Lower leg skin (tissue), 3 donors: ENCODE measurements at regions not wholly inside any gene's neighbourhood (a gene's known extent, or its start where the extent isn't known, plus 50 kb on each side); places are given as distances from the start of the nearest gene placed in this dataset.
"Not testable (repeated sequence)": the region's sequence is repeated elsewhere in the genome, so short reads cannot be mapped to it uniquely, and the experiment has no call there.

Source experiments
- POLR2A ChIP-seq, 2 donors: fragments of 450-650 bp; IDR thresholded peaks; one replicate each; pipeline ENCODE4 v1.6.1; 2016 to 2017; ENCODE audit warnings: antibody characterized with exemption in 2 of 2, mild to moderate bottlenecking in 1 of 2, moderate library complexity in 1 of 2
- TF ChIP-seq, protein P1 (sequence below), 3 donors: fragments of 450-650 bp; IDR thresholded peaks; one replicate each; pipeline ENCODE4 v1.5.1; 2016; ENCODE audit warnings: antibody characterized with exemption in 3 of 3, mild to moderate bottlenecking in 3 of 3, moderate library complexity in 2 of 3

DNA sequence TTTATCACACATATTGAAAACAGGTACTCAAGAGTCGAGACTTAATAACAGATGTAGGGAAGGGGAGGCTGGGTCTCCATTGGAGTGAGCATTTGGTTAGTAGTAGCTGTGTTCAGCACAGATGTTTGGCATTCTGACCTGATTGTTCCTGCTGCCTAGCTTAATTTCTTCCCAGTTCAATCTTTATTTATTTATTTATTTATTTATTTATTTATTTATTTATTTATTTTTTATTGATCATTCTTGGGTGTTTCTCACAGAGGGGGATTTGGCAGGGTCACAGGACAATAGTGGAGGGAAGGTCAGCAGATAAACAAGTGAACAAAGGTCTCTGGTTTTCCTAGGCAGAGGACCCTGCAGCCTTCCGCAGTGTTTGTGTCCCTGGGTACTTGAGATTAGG lies 324.3 kb downstream of the CHM start:
- TF ChIP-seq, protein P1, sequence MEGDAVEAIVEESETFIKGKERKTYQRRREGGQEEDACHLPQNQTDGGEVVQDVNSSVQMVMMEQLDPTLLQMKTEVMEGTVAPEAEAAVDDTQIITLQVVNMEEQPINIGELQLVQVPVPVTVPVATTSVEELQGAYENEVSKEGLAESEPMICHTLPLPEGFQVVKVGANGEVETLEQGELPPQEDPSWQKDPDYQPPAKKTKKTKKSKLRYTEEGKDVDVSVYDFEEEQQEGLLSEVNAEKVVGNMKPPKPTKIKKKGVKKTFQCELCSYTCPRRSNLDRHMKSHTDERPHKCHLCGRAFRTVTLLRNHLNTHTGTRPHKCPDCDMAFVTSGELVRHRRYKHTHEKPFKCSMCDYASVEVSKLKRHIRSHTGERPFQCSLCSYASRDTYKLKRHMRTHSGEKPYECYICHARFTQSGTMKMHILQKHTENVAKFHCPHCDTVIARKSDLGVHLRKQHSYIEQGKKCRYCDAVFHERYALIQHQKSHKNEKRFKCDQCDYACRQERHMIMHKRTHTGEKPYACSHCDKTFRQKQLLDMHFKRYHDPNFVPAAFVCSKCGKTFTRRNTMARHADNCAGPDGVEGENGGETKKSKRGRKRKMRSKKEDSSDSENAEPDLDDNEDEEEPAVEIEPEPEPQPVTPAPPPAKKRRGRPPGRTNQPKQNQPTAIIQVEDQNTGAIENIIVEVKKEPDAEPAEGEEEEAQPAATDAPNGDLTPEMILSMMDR (IDR thresholded peaks at IDR 0.05), result not testable (repeated sequence)
- not testable (repeated sequence) for TF ChIP-seq POLR2A (IDR thresholded peaks at IDR 0.05)
